Pancreas (tissue), 10 donors: ENCODE measurements at regions not wholly inside any gene's neighbourhood (a gene's known extent, or its start where the extent isn't known, plus 50 kb on each side); places are given as distances from the start of the nearest gene placed in this dataset.
A peak's percentile ranks its signal among the peaks of the same experiment; 100 is the strongest.

Experiments used
- ATAC-seq, 4 donors: fragments of 200-7000 bp; cut with Tn5 transposase; one replicate each; pipeline versions ENCODE4 v1.8.0 to v1.9.1; 2020; ENCODE audit warnings: mild to moderate bottlenecking in 4 of 4, moderate library complexity in 4 of 4
- DNase-seq, 6 donors: peaks; one replicate each; pipeline ENCODE4 v3.0.0-alpha.2; 2020
- FAIRE-seq: peaks from 2 replicates; lab custom pipeline; 2012; peaks lifted over from hg19 to GRCh38; lab: Jason Lieb, UNC
- H3K27ac ChIP-seq, 4 donors: fragments of 200-600 bp; sonication (generic); 1 replicate in 3 of 4; 2 replicates in 1 of 4; pipeline versions ENCODE4 v1.5.0 to v1.8.0; 2020
- H3K27me3 ChIP-seq, 4 donors: fragments of 200-600 bp; one replicate each; pipeline ENCODE4 v1.8.0; 2021
- H3K36me3 ChIP-seq, 3 donors: fragments of 200-600 bp; sonication (generic) in 1 of 3; one replicate each; pipeline versions ENCODE4 v1.5.0 to v1.8.0; 2020 to 2021
- H3K4me1 ChIP-seq, 3 donors: fragments of 200-600 bp; one replicate each; pipeline ENCODE4 v1.8.0; 2021
- H3K4me3 ChIP-seq, 4 donors: fragments of 200-600 bp; sonication (generic) in 2 of 4; one replicate each; pipeline versions ENCODE4 v1.5.0 to v1.8.0; 2020 to 2021
- H3K9me3 ChIP-seq, 4 donors: fragments of 200-600 bp; one replicate each; pipeline ENCODE4 v1.8.0; 2021
- CTCF ChIP-seq, 4 donors: fragments of 200-600 bp; sonication (generic) in 3 of 4; IDR thresholded peaks; one replicate each; pipeline versions ENCODE4 v1.5.0 to v1.8.0; 2021; ENCODE audit warnings: antibody characterized with exemption in 4 of 4
- WGBS, 2 donors: extraction: QIAGEN DNeasy Blood & Tissue Kit; methylation state at CpG; one replicate each; pipeline ENCODE4 v1.1.7; 2013; 5-methylcytosine and 5-hydroxymethylcytosine counted together
- intact Hi-C, 3 donors: fragments of 100-400 bp; cut with DNase I; formaldehyde crosslinking; loops; one replicate each; pipeline versions ENCODE4 v1.11.1 to v1.14.2; 2022
- donor health status: healthy with polysubstance abuse.
- donor health status: DM: no; HTN: no; CAD: no; lungs with moderate emphysema.
- donor health status: DM: no; HTN: no; CAD: no.
- donor health status: control.
- donor health status: control.
- donor health status: Bipolar disorder and iron deficiency.
- donor health status: DM: yes; HTN: yes; CAD: no.
- donor health status: DM: no; HTN: no; CAD: no.
- donor health status: DM: no; HTN: no; CAD: no.
- donor health status: DM: yes; HTN: yes; CAD: no.

GRCh38 chr5:120152472-120152871 is 311.6 kb upstream of the PRR16 start:
- H3K4me1 ChIP-seq, result no peaks in the 10 kb centered on the region
- DNase-seq (no peak), FAIRE-seq (no peak), ATAC-seq (no peak)
- H3K9me3 ChIP-seq, result no peaks in the 10 kb centered on the region
- intact Hi-C loops, result no loop called here
- WGBS, 2 donors, result 78% methylated on average over 2 of the region's 2 CpGs
- no peak for TF ChIP-seq CTCF (IDR thresholded peaks at IDR 0.05)
- no peak overlapping the region for H3K4me3 ChIP-seq
- no peak overlapping the region for H3K27ac ChIP-seq
- H3K27me3 ChIP-seq, result no peaks in the 10 kb centered on the region
- H3K36me3 ChIP-seq, result no peaks in the 10 kb centered on the region

DNA sequence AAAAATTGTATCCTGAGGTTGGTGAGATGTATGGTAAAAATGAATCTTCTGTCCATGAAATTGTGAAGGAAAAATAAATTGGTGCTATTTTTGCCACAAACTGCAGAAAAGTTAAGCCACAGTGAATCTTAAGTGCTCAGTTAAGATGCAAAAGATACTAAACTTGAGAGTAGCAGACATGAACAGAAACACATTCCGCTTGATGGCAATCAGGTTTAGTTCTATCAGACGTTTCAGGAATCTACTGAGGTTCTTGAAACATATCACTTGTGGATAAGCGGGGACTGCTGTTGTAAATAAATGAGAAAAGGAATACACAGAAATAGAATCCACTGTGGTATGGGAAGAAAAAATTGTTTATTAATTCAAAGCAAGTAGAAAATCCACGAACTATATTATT is 311.2 kb upstream of the PRR16 start:
- H3K4me1 ChIP-seq, result no peaks in the 10 kb centered on the region
- FAIRE-seq (no peak), DNase-seq (no peak), ATAC-seq (no peak)
- WGBS, 2 donors, result 57 to 69% methylated on average over 4 of the region's 4 CpGs
- TF ChIP-seq CTCF (IDR thresholded peaks at IDR 0.05), result no peak
- no peaks in the 10 kb centered on the region for H3K36me3 ChIP-seq
- no peak overlapping the region for H3K4me3 ChIP-seq
- H3K9me3 ChIP-seq, result no peaks in the 10 kb centered on the region
- intact Hi-C loops, result no loop called here
- no peak overlapping the region for H3K27ac ChIP-seq
- no peaks in the 10 kb centered on the region for H3K27me3 ChIP-seq

DNA sequence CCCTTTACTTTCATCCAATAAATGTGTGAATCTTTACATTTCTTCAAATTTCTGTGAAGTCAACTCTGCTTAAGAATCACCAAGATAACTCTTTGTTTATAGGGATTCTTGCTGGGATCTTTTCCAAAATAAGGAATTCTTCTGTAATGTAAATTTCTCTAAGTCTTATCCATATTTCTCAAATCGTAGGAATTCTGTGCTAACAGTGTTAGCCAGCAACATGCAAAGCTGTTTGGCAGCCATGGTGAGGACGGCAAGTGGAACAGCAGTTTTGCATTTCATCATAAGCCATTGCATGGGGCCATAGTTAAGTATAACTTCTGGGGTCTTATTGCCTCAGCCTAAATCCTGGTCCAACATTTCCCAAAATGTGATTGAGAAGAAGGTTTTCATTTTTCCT is 310.5 kb upstream of the PRR16 start:
- WGBS, 2 donors, result 55 to 60% methylated on average over 2 of the region's 2 CpGs
- no peak for ATAC-seq
- no peak for DNase-seq

GRCh38 chr5:120155873-120156272 is 308.2 kb upstream of the PRR16 start:
- TF ChIP-seq CTCF (IDR thresholded peaks at IDR 0.05), result no peak
- intact Hi-C loops, result no loop called here
- DNase-seq (no peak), FAIRE-seq (no peak), ATAC-seq (no peak)
- H3K9me3 ChIP-seq, result no peaks in the 10 kb centered on the region
- no peak overlapping the region for H3K27ac ChIP-seq
- H3K36me3 ChIP-seq, result no peaks in the 10 kb centered on the region
- no peak overlapping the region for H3K4me3 ChIP-seq
- 68 to 83% methylated on average over 1 of the region's 1 CpG for WGBS, 2 donors
- no peaks in the 10 kb centered on the region for H3K4me1 ChIP-seq
- no peaks in the 10 kb centered on the region for H3K27me3 ChIP-seq

More for the DNA sequence above, 310.5 kb upstream of the PRR16 start:
- no peaks in the 10 kb centered on the region for H3K36me3 ChIP-seq
- H3K27ac ChIP-seq, result no peak overlapping the region
- TF ChIP-seq CTCF (IDR thresholded peaks at IDR 0.05), result no peak
- H3K4me1 ChIP-seq, result no peaks in the 10 kb centered on the region
- H3K4me3 ChIP-seq, result no peak overlapping the region
- no peak for FAIRE-seq
- intact Hi-C loops, result no loop called here
- no peaks in the 10 kb centered on the region for H3K27me3 ChIP-seq
- no peaks in the 10 kb centered on the region for H3K9me3 ChIP-seq

- no peak for ATAC-seq
- WGBS, 2 donors, result 52 to 72% methylated on average over 1 of the region's 1 CpG
- Histone ChIP-seq H3K27me3 (no peaks in the 10 kb centered on the region), H3K4me3 (no peak overlapping the region), H3K9me3 (no peaks in the 10 kb centered on the region), H3K36me3 (no peaks in the 10 kb centered on the region), H3K4me1 (no peaks in the 10 kb centered on the region), H3K27ac (no peak overlapping the region)
- FAIRE-seq, result peak; percentile 53
- intact Hi-C loops, result no loop called here
- TF ChIP-seq CTCF (IDR thresholded peaks at IDR 0.05), result no peak
- DNase-seq, result no peak
Measured at GRCh38 chr5:120158211-120158610, 305.9 kb upstream of the PRR16 start.
